Endodermal cell (in vitro differentiated cells): ENCODE measurements at regions not wholly inside any gene's neighbourhood (a gene's known extent, or its start where the extent isn't known, plus 50 kb on each side); places are given as distances from the start of the nearest gene placed in this dataset.

Experiments used
- DNase-seq: peaks from one replicate; pipeline ENCODE4 v3.0.0-alpha.2; 2017
- H3K27ac ChIP-seq: 2 replicates; pipeline ENCODE4 v1.5.1; 2013; ENCODE audit warnings: mild to moderate bottlenecking, low read depth, low read length, moderate library complexity
- H3K27me3 ChIP-seq: 2 replicates; pipeline ENCODE4 v1.6.1; 2013; ENCODE audit warnings: mild to moderate bottlenecking, low read length, moderate library complexity; ENCODE audit not compliant: insufficient read depth, control insufficient read depth, poor library complexity, severe bottlenecking
- H3K36me3 ChIP-seq: 2 replicates; pipeline ENCODE4 v1.7.0; 2013; ENCODE audit warnings: mild to moderate bottlenecking, low read length, moderate library complexity; ENCODE audit not compliant: control insufficient read depth, insufficient read depth
- H3K4me1 ChIP-seq: one replicate; pipeline ENCODE4 v1.7.0; 2013; ENCODE audit warnings: low read length; ENCODE audit not compliant: control insufficient read depth, insufficient read depth
- H3K4me3 ChIP-seq: 2 replicates; pipeline ENCODE4 v1.5.1; 2013; ENCODE audit warnings: mild to moderate bottlenecking, low read length, moderate library complexity
- H3K9ac ChIP-seq: 2 replicates; pipeline ENCODE4 v1.6.1; 2013; ENCODE audit warnings: mild to moderate bottlenecking, low read length, moderate library complexity; ENCODE audit not compliant: poor library complexity, severe bottlenecking; ENCODE audit errors: extremely low read depth
- H3K9me3 ChIP-seq: 2 replicates; pipeline ENCODE4 v1.6.1; 2013; ENCODE audit warnings: mild to moderate bottlenecking, low read length, moderate library complexity; ENCODE audit not compliant: control insufficient read depth
- H3K27ac Mint-ChIP-seq: 2 replicates; pipeline ENCODE4 v1.8.0; 2020; ENCODE audit warnings: mixed read lengths
- H3K27me3 Mint-ChIP-seq: 2 replicates; pipeline ENCODE4 v1.8.0; 2021; ENCODE audit warnings: mild to moderate bottlenecking, mixed read lengths; ENCODE audit not compliant: insufficient read depth
- H3K36me3 Mint-ChIP-seq: 2 replicates; pipeline ENCODE4 v1.8.0; 2020; ENCODE audit warnings: low read depth, mixed read lengths
- H3K4me1 Mint-ChIP-seq: 2 replicates; pipeline ENCODE4 v1.8.0; 2020; ENCODE audit warnings: mixed read lengths
- H3K4me3 Mint-ChIP-seq: 2 replicates; pipeline ENCODE4 v1.8.0; 2020; ENCODE audit warnings: mild to moderate bottlenecking, moderate library complexity, mixed read lengths
- H3K9me3 Mint-ChIP-seq: 2 replicates; pipeline ENCODE4 v1.8.0; 2020; ENCODE audit warnings: mild to moderate bottlenecking, mixed read lengths
- CTCF ChIP-seq: fragments of 200-600 bp; sonication (generic); conservative IDR thresholded peaks from 2 replicates; pipeline ENCODE4 v1.5.0; 2021; ENCODE audit warnings: antibody characterized with exemption, mild to moderate bottlenecking
- WGBS, 2 experiments: methylation state at CpG; one replicate each; pipeline versions ENCODE4 v1.1.5 to v1.1.7; 2013; ENCODE audit warnings: missing lambda C conversion rate in 2 of 2, mixed read lengths in 1 of 2; ENCODE audit not compliant: insufficient coverage in 1 of 2, insufficient read length in 1 of 2; 5-methylcytosine and 5-hydroxymethylcytosine counted together

GRCh38 chr11:24226606-24227005, 270.2 kb upstream of the LUZP2 start:
- WGBS, 2 experiments: 82 to 88% methylated on average over 1 of the region's 1 CpG
- Mint-ChIP-seq H3K4me1 (peaks cover 12% of the 10 kb centered on the region), H3K27me3 (no peaks in the 10 kb centered on the region), H3K9me3 (peaks cover 13% of the 10 kb centered on the region), H3K36me3 (no peaks in the 10 kb centered on the region), H3K4me3 (no peak overlapping the region), H3K27ac (no peak overlapping the region)
- Histone ChIP-seq H3K36me3 (no peaks in the 10 kb centered on the region), H3K27me3 (no peaks in the 10 kb centered on the region), H3K27ac (no peak overlapping the region), H3K4me3 (no peak overlapping the region), H3K9ac (no peak overlapping the region), H3K9me3 (no peaks in the 10 kb centered on the region), H3K4me1 (no peaks in the 10 kb centered on the region)
- no peak for TF ChIP-seq CTCF
- no peak for DNase-seq

GRCh38 chr11:24233041-24233440, 263.8 kb upstream of the LUZP2 start:
- Histone ChIP-seq H3K4me3 (no peak overlapping the region), H3K9ac (no peak overlapping the region), H3K4me1 (peaks cover 8% of the 10 kb centered on the region), H3K27ac (no peak overlapping the region), H3K27me3 (no peaks in the 10 kb centered on the region), H3K36me3 (no peaks in the 10 kb centered on the region), H3K9me3 (no peaks in the 10 kb centered on the region)
- no peak for TF ChIP-seq CTCF
- Mint-ChIP-seq H3K27ac (no peak overlapping the region), H3K4me1 (peaks cover 7% of the 10 kb centered on the region), H3K9me3 (peaks cover 3% of the 10 kb centered on the region), H3K4me3 (no peak overlapping the region), H3K27me3 (no peaks in the 10 kb centered on the region), H3K36me3 (no peaks in the 10 kb centered on the region)
- WGBS, 2 experiments: 86% methylated on average over 1 of the region's 1 CpG; no CpG with 5 or more reads in 1 of the 2 experiments
- no peak for DNase-seq

DNA sequence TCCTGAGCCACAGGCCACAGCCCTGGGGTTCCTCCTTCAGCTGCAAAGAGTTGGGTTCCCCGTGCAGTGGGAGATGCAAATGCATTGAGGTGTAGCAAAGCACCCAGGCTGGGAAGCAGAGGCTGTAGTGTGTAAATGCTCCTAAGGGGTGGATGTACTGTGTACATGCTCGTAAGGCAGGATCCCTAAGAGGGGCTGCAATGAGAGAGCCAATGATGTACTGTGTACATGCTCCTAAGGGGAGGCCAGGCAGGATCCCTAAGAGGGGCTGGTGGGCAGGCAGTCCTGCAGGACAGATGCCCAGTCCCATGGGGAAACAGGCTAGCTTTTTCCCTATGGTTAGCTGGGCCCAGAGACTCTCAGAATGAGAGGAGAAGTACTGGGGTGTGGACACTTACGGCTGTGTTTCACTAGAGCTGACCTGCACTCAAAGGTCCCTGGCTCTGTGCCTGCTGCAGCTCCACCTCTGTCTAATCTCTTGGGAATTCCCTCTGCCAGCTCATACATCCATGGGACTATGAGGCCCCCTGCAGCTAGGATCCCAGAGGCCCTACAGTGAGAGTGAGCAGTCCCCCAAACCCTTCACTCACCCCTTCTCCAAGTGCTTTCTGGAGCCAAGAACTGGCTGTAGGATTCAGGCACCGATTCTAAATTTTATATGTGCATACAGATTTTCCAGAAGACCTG, 261.9 kb upstream of the LUZP2 start:
- H3K36me3 Mint-ChIP-seq: no peaks in the 10 kb centered on the region
- DNase-seq: no peak
- Histone ChIP-seq H3K36me3 (no peaks in the 10 kb centered on the region), H3K27me3 (no peaks in the 10 kb centered on the region), H3K4me3 (no peak overlapping the region), H3K4me1 (peaks cover 8% of the 10 kb centered on the region), H3K9ac (no peak overlapping the region), H3K9me3 (no peaks in the 10 kb centered on the region), H3K27ac (no peak overlapping the region)
- no peak overlapping the region for H3K4me3 Mint-ChIP-seq
- no peaks in the 10 kb centered on the region for H3K27me3 Mint-ChIP-seq
- peaks cover 7% of the 10 kb centered on the region for H3K4me1 Mint-ChIP-seq
- WGBS, 2 experiments: 80 to 89% methylated on average over 1 to 4 of the region's 4 CpGs
- H3K9me3 Mint-ChIP-seq: no peaks in the 10 kb centered on the region
- H3K27ac Mint-ChIP-seq: no peak overlapping the region
- no peak for TF ChIP-seq CTCF
